Heart left ventricle (tissue), 13 donors: ENCODE measurements at regions not wholly inside any gene's neighbourhood (a gene's known extent, or its start where the extent isn't known, plus 50 kb on each side); places are given as distances from the start of the nearest gene placed in this dataset.

Source experiments
- CTCF ChIP-seq, 12 donors: fragments of 200-600 bp; sonication (generic) in 4 of 12; IDR thresholded peaks; one replicate each; pipeline versions ENCODE4 v1.5.0 to v1.8.0; 2018 to 2022; ENCODE audit warnings: antibody characterized with exemption in 12 of 12, mild to moderate bottlenecking in 5 of 12
- POLR2A ChIP-seq, 2 donors: fragments of 450-650 bp; IDR thresholded peaks; one replicate each; pipeline ENCODE4 v1.6.1; 2017; ENCODE audit warnings: antibody characterized with exemption in 2 of 2, mild to moderate bottlenecking in 2 of 2, moderate library complexity in 2 of 2
- donor health status: ischemic (EF 13 %, LVEDD 7.1; RV severe dilation, severe dysfunction).
- donor health status: DM: no; HTN: yes; CAD: no.
- donor health status: DM: no; HTN: no; CAD: no.
- donor health status: ischemic (EF 25% LVEDD 6.9; RV normal size, moderate dysfunction).
- donor health status: ischemic (EF 25% LVEDD 5.7; RV mildly dilated, moderate dysfunction).
- donor health status: ischemic (EF 35%, LVEDD 5.7; RV mildly dilated, moderate dysfunction).
- donor health status: nonischemic (EF 11% LVEDD 7.7; RV severe dilation, severe dysfunction).
- donor health status: DM: yes; HTN: yes; CAD: no.
- donor health status: PGD.
- donor health status: ischemic (EF 29% LVEDD 5.4; RV normal size, mild dysfunction).
- donor health status: nonischemic (EF 23%, LVEDD 6.1; RV moderate dilation, normal function).

- no peak for TF ChIP-seq CTCF (IDR thresholded peaks at IDR 0.05)
- TF ChIP-seq POLR2A (IDR thresholded peaks at IDR 0.05): no peak
These were observed 509.2 kb upstream of the MDFIC2 start for GRCh38 chr3:70821602-70822001.
